Stimulated activated memory B cell treated with anti-CD40 and anti-IgM and Interleukin-4, amounts not matched to agents 10 μg/mL and 1 μg/mL and 100 μg/mL, for 72 hours (primary cell): ENCODE measurements at regions not wholly inside any gene's neighbourhood (a gene's known extent, or its start where the extent isn't known, plus 50 kb on each side); places are given as distances from the start of the nearest gene placed in this dataset.

ENCODE experiments used
- ATAC-seq: fragments of 150-1000 bp; cut with Tn5 transposase; 2 replicates; pipeline ENCODE4 v1.10.0; 2021
- H3K27ac Mint-ChIP-seq: one replicate; pipeline ENCODE4 v1.8.0; 2022; ENCODE audit warnings: mild to moderate bottlenecking, mixed read lengths
- H3K27me3 Mint-ChIP-seq: one replicate; pipeline ENCODE4 v1.8.0; 2022; ENCODE audit warnings: mixed read lengths
- H3K36me3 Mint-ChIP-seq: one replicate; pipeline ENCODE4 v1.8.0; 2022; ENCODE audit warnings: mixed read lengths
- H3K4me1 Mint-ChIP-seq: one replicate; pipeline ENCODE4 v1.8.0; 2022; ENCODE audit warnings: mixed read lengths
- H3K4me3 Mint-ChIP-seq: one replicate; pipeline ENCODE4 v1.8.0; 2022; ENCODE audit warnings: mild to moderate bottlenecking, moderate library complexity, mixed read lengths
- H3K9me3 Mint-ChIP-seq: one replicate; pipeline ENCODE4 v1.8.0; 2022; ENCODE audit warnings: mixed read lengths

- Mint-ChIP-seq H3K4me1 (no peaks in the 10 kb centered on the region), H3K4me3 (no peak overlapping the region), H3K27ac (no peak overlapping the region), H3K27me3 (peaks cover 26% of the 10 kb centered on the region), H3K9me3 (no peaks in the 10 kb centered on the region), H3K36me3 (no peaks in the 10 kb centered on the region)
- ATAC-seq, result no peak
These were observed 97.6 kb downstream of the TM2D1 start for GRCh38 chr1:61627365-61627764.

GRCh38 chr1:61626816-61627215 is 98.1 kb downstream of the TM2D1 start:
- no peak overlapping the region for H3K27ac Mint-ChIP-seq
- ATAC-seq, result no peak
- peaks cover 26% of the 10 kb centered on the region for H3K27me3 Mint-ChIP-seq
- no peaks in the 10 kb centered on the region for H3K9me3 Mint-ChIP-seq
- no peaks in the 10 kb centered on the region for H3K4me1 Mint-ChIP-seq
- H3K4me3 Mint-ChIP-seq, result no peak overlapping the region
- H3K36me3 Mint-ChIP-seq, result no peaks in the 10 kb centered on the region

GRCh38 chr1:61623852-61624251 is 101.1 kb downstream of the TM2D1 start:
- Mint-ChIP-seq H3K4me1 (no peaks in the 10 kb centered on the region), H3K27ac (no peak overlapping the region), H3K36me3 (no peaks in the 10 kb centered on the region), H3K4me3 (no peak overlapping the region), H3K9me3 (no peaks in the 10 kb centered on the region), H3K27me3 (peaks cover 28% of the 10 kb centered on the region)
- ATAC-seq, result no peak

GRCh38 chr1:61620536-61620935 is 104.4 kb downstream of the TM2D1 start:
- Mint-ChIP-seq H3K4me1 (no peaks in the 10 kb centered on the region), H3K36me3 (no peaks in the 10 kb centered on the region), H3K4me3 (no peak overlapping the region), H3K9me3 (no peaks in the 10 kb centered on the region), H3K27ac (no peak overlapping the region), H3K27me3 (peaks cover 35% of the 10 kb centered on the region)
- ATAC-seq, result no peak

GRCh38 chr1:61618755-61619154 is 106.2 kb downstream of the TM2D1 start:
- H3K27me3 Mint-ChIP-seq, result peaks cover 31% of the 10 kb centered on the region
- no peak for ATAC-seq
- H3K36me3 Mint-ChIP-seq, result no peaks in the 10 kb centered on the region
- no peaks in the 10 kb centered on the region for H3K9me3 Mint-ChIP-seq
- no peaks in the 10 kb centered on the region for H3K4me1 Mint-ChIP-seq
- no peak overlapping the region for H3K27ac Mint-ChIP-seq
- H3K4me3 Mint-ChIP-seq, result no peak overlapping the region

GRCh38 chr1:61618193-61618592 is 106.7 kb downstream of the TM2D1 start:
- Mint-ChIP-seq H3K9me3 (no peaks in the 10 kb centered on the region), H3K27ac (no peak overlapping the region), H3K4me1 (no peaks in the 10 kb centered on the region), H3K4me3 (no peak overlapping the region), H3K27me3 (peaks cover 26% of the 10 kb centered on the region), H3K36me3 (no peaks in the 10 kb centered on the region)
- ATAC-seq, result no peak

GRCh38 chr1:61616830-61617229 is 108.1 kb downstream of the TM2D1 start:
- H3K27ac Mint-ChIP-seq, result no peak overlapping the region
- H3K27me3 Mint-ChIP-seq, result peaks cover 25% of the 10 kb centered on the region
- no peaks in the 10 kb centered on the region for H3K4me1 Mint-ChIP-seq
- no peak overlapping the region for H3K4me3 Mint-ChIP-seq
- no peaks in the 10 kb centered on the region for H3K9me3 Mint-ChIP-seq
- ATAC-seq, result no peak
- no peaks in the 10 kb centered on the region for H3K36me3 Mint-ChIP-seq

- Mint-ChIP-seq H3K27me3 (peaks cover 16% of the 10 kb centered on the region), H3K36me3 (no peaks in the 10 kb centered on the region), H3K4me1 (no peaks in the 10 kb centered on the region), H3K4me3 (no peak overlapping the region), H3K27ac (no peak overlapping the region), H3K9me3 (no peaks in the 10 kb centered on the region)
- ATAC-seq, result no peak
These were observed 112.3 kb downstream of the TM2D1 start for GRCh38 chr1:61612602-61613001.

- H3K36me3 Mint-ChIP-seq, result no peaks in the 10 kb centered on the region
- H3K4me3 Mint-ChIP-seq, result no peak overlapping the region
- H3K4me1 Mint-ChIP-seq, result no peaks in the 10 kb centered on the region
- ATAC-seq, result no peak
- no peak overlapping the region for H3K27ac Mint-ChIP-seq
- no peaks in the 10 kb centered on the region for H3K9me3 Mint-ChIP-seq
- no peaks in the 10 kb centered on the region for H3K27me3 Mint-ChIP-seq
These were observed 115.9 kb downstream of the TM2D1 start for GRCh38 chr1:61609040-61609439.

GRCh38 chr1:61607448-61607847 is 117.5 kb downstream of the TM2D1 start:
- Mint-ChIP-seq H3K36me3 (no peaks in the 10 kb centered on the region), H3K4me3 (no peak overlapping the region), H3K4me1 (no peaks in the 10 kb centered on the region), H3K9me3 (no peaks in the 10 kb centered on the region), H3K27me3 (no peaks in the 10 kb centered on the region), H3K27ac (no peak overlapping the region)
- no peak for ATAC-seq

- Mint-ChIP-seq H3K4me1 (no peaks in the 10 kb centered on the region), H3K27me3 (no peaks in the 10 kb centered on the region), H3K9me3 (no peaks in the 10 kb centered on the region), H3K4me3 (no peak overlapping the region), H3K27ac (no peak overlapping the region), H3K36me3 (no peaks in the 10 kb centered on the region)
- ATAC-seq, result no peak
These were observed 118.3 kb downstream of the TM2D1 start for GRCh38 chr1:61606448-61607312.

- no peak overlapping the region for H3K27ac Mint-ChIP-seq
- H3K4me3 Mint-ChIP-seq, result no peak overlapping the region
- ATAC-seq, result no peak
- H3K4me1 Mint-ChIP-seq, result no peaks in the 10 kb centered on the region
- H3K27me3 Mint-ChIP-seq, result no peaks in the 10 kb centered on the region
- no peaks in the 10 kb centered on the region for H3K9me3 Mint-ChIP-seq
- H3K36me3 Mint-ChIP-seq, result no peaks in the 10 kb centered on the region
These were observed 119.2 kb downstream of the TM2D1 start for GRCh38 chr1:61605607-61606321.

- Mint-ChIP-seq H3K27ac (no peak overlapping the region), H3K9me3 (no peaks in the 10 kb centered on the region), H3K27me3 (peaks cover 6% of the 10 kb centered on the region), H3K36me3 (no peaks in the 10 kb centered on the region), H3K4me3 (no peak overlapping the region), H3K4me1 (no peaks in the 10 kb centered on the region)
- no peak for ATAC-seq
These were observed 120.3 kb downstream of the TM2D1 start for GRCh38 chr1:61604684-61605083.

GRCh38 chr1:61604261-61604660 is 120.7 kb downstream of the TM2D1 start:
- no peak for ATAC-seq
- H3K36me3 Mint-ChIP-seq, result no peaks in the 10 kb centered on the region
- H3K9me3 Mint-ChIP-seq, result no peaks in the 10 kb centered on the region
- no peak overlapping the region for H3K4me3 Mint-ChIP-seq
- H3K27ac Mint-ChIP-seq, result no peak overlapping the region
- H3K4me1 Mint-ChIP-seq, result no peaks in the 10 kb centered on the region
- H3K27me3 Mint-ChIP-seq, result peaks cover 9% of the 10 kb centered on the region

GRCh38 chr1:61602663-61603062 is 122.3 kb downstream of the TM2D1 start:
- Mint-ChIP-seq H3K27ac (no peak overlapping the region), H3K27me3 (peaks cover 20% of the 10 kb centered on the region), H3K36me3 (no peaks in the 10 kb centered on the region), H3K4me3 (no peak overlapping the region), H3K9me3 (no peaks in the 10 kb centered on the region), H3K4me1 (no peaks in the 10 kb centered on the region)
- ATAC-seq, result no peak

GRCh38 chr1:61597601-61598000 is 127.3 kb downstream of the TM2D1 start:
- Mint-ChIP-seq H3K36me3 (no peaks in the 10 kb centered on the region), H3K27ac (no peak overlapping the region), H3K27me3 (peaks cover 39% of the 10 kb centered on the region), H3K9me3 (no peaks in the 10 kb centered on the region), H3K4me3 (no peak overlapping the region), H3K4me1 (no peaks in the 10 kb centered on the region)
- no peak for ATAC-seq
